ENCODE measurements at regions not wholly inside any gene's neighbourhood (a gene's known extent, or its start where the extent isn't known, plus 50 kb on each side); places are given as distances from the start of the nearest gene placed in this dataset.

- peaks cover 2% of the 10 kb centered on the region for H3K27me3 ChIP-seq (ENCODE audit: control insufficient read depth, insufficient read depth, low read length)
Observed at GRCh38 chr9:120327322-120327721, 252.6 kb downstream of the CDK5RAP2 start.

GRCh38 chr9:120326049-120326693 lies 253.8 kb downstream of the CDK5RAP2 start:
- H3K36me3 ChIP-seq (ENCODE audit: control insufficient read depth, insufficient read depth, low read length) = no peaks in the 10 kb centered on the region
- FAIRE-seq (no peak), DNase-seq (ENCODE audit: low read depth) (peak; percentile 32)
- TF ChIP-seq, protein P1, sequence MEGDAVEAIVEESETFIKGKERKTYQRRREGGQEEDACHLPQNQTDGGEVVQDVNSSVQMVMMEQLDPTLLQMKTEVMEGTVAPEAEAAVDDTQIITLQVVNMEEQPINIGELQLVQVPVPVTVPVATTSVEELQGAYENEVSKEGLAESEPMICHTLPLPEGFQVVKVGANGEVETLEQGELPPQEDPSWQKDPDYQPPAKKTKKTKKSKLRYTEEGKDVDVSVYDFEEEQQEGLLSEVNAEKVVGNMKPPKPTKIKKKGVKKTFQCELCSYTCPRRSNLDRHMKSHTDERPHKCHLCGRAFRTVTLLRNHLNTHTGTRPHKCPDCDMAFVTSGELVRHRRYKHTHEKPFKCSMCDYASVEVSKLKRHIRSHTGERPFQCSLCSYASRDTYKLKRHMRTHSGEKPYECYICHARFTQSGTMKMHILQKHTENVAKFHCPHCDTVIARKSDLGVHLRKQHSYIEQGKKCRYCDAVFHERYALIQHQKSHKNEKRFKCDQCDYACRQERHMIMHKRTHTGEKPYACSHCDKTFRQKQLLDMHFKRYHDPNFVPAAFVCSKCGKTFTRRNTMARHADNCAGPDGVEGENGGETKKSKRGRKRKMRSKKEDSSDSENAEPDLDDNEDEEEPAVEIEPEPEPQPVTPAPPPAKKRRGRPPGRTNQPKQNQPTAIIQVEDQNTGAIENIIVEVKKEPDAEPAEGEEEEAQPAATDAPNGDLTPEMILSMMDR (IDR thresholded peaks at IDR 0.05; ENCODE audit: insufficient read depth, low read length, severe bottlenecking) = no peak
- no peak overlapping the region for H3K4me3 ChIP-seq (ENCODE audit: low read depth, low read length)
- peaks cover 2% of the 10 kb centered on the region for H3K27me3 ChIP-seq (ENCODE audit: control insufficient read depth, insufficient read depth, low read length)

More at GRCh38 chr9:120327322-120327721, 252.6 kb downstream of the CDK5RAP2 start:
- H3K36me3 ChIP-seq (ENCODE audit: control insufficient read depth, insufficient read depth, low read length) = no peaks in the 10 kb centered on the region
- no peak for FAIRE-seq
- no peak for DNase-seq (ENCODE audit: low read depth)
- H3K4me3 ChIP-seq (ENCODE audit: low read depth, low read length) = no peak overlapping the region
- TF ChIP-seq, protein P1 (IDR thresholded peaks at IDR 0.05; ENCODE audit: insufficient read depth, low read length, severe bottlenecking) = no peak

DNA sequence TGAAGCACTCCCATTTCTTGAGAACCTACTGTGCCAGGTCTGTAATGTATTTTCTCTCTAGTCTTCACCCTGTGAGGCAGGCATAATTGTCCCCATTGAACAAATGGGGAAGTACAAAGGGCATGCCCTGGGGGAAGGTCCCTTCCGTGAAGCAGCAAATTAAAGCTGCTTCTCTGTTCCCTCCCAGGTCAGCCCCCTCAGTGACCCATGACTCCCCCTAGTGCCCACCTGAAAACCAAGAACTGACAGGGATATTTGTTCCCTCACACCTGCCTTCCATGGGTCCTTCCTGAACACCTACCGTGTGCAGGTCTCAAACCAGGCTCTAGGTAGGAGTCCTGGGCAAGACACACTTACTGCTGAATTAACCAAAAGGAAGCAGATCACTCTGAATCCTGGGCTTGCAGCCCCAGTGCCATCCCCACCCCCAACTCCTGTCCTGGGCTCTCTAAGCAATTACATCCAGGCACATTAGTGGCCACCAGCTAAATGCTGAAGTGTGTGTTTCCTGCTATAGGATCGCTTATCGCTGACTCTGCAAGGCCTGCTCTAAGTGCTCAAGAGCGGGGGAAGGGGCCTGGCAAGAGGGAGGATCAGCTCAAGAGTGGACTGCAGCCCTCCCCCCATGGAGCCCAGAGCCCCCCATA lies 254.8 kb downstream of the CDK5RAP2 start:
- TF ChIP-seq, protein P1 (IDR thresholded peaks at IDR 0.05; ENCODE audit: insufficient read depth, low read length, severe bottlenecking) = no peak
- DNase-seq (ENCODE audit: low read depth) = no peak
- Histone ChIP-seq H3K36me3 (ENCODE audit: control insufficient read depth, insufficient read depth, low read length) (no peaks in the 10 kb centered on the region), H3K4me3 (ENCODE audit: low read depth, low read length) (no peak overlapping the region), H3K27me3 (ENCODE audit: control insufficient read depth, insufficient read depth, low read length) (peaks cover 2% of the 10 kb centered on the region)
- FAIRE-seq = no peak

- TF ChIP-seq, protein P1 (IDR thresholded peaks at IDR 0.05; ENCODE audit: insufficient read depth, low read length, severe bottlenecking) = no peak
- no peak for DNase-seq (ENCODE audit: low read depth)
- no peak overlapping the region for H3K4me3 ChIP-seq (ENCODE audit: low read depth, low read length)
- peaks cover 2% of the 10 kb centered on the region for H3K27me3 ChIP-seq (ENCODE audit: control insufficient read depth, insufficient read depth, low read length)
- no peaks in the 10 kb centered on the region for H3K36me3 ChIP-seq (ENCODE audit: control insufficient read depth, insufficient read depth, low read length)
- no peak for FAIRE-seq
Observed at GRCh38 chr9:120324461-120324860, 255.5 kb downstream of the CDK5RAP2 start.

GRCh38 chr9:120323125-120323524 lies 256.8 kb downstream of the CDK5RAP2 start:
- TF ChIP-seq, protein P1 (IDR thresholded peaks at IDR 0.05; ENCODE audit: insufficient read depth, low read length, severe bottlenecking) = no peak

More at GRCh38 chr9:120323125-120323524, 256.8 kb downstream of the CDK5RAP2 start:
- DNase-seq (ENCODE audit: low read depth) = no peak
- no peak overlapping the region for H3K4me3 ChIP-seq (ENCODE audit: low read depth, low read length)
- no peaks in the 10 kb centered on the region for H3K36me3 ChIP-seq (ENCODE audit: control insufficient read depth, insufficient read depth, low read length)
- peaks cover 2% of the 10 kb centered on the region for H3K27me3 ChIP-seq (ENCODE audit: control insufficient read depth, insufficient read depth, low read length)
- FAIRE-seq = no peak

All from bronchial epithelial cell (primary cell).